Activated CD4-positive, alpha-beta T cell treated with anti-CD3 and anti-CD28 coated beads, Interleukin-2, amount 50 U/mL, for 4 hours (primary cell): ENCODE measurements at regions not wholly inside any gene's neighbourhood (a gene's known extent, or its start where the extent isn't known, plus 50 kb on each side); places are given as distances from the start of the nearest gene placed in this dataset.

Source experiments
- DNase-seq, 2 experiments: peaks; one replicate each; pipeline ENCODE4 v3.0.0-alpha.2; 2020

DNA sequence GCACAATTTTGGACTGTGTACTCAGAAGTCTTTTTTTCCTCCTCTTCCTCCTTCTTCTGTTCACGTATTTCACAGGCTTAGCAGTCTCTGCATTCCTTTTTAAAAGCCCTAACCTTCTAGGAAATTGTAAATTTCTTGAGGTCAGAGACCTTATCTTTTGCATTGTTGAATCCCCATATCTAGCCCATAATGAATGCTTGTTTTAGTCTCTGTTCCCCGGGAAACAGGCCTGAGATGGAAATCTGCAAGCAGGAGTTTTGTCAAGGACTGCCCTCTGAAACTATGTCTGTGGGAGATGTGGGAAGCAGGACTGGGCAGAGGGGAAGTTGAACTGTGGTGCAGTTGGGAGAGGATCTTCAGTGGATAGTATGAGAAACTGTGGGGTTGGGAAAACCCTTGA, 272.2 kb upstream of the DAB1 start:
- DNase-seq: no peak

DNA sequence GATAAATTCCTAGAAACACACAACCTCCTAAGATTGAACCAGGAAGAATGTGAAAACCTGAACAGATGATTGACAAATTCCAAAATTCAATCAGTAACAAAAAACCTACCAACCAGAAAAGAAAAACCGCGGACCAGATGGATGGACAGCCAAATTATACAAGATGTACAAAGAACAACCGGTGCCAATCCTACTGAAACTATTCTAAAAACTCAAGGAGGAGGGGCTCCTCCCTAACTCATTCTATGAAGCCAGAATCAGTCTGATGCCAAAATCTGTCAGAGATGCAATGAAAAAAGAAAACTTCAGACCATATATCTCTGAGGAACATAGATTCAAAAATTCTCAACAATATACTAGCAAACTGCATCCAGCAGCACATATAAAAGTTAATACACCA, 262.4 kb upstream of the DAB1 start:
- DNase-seq: no peak

DNA sequence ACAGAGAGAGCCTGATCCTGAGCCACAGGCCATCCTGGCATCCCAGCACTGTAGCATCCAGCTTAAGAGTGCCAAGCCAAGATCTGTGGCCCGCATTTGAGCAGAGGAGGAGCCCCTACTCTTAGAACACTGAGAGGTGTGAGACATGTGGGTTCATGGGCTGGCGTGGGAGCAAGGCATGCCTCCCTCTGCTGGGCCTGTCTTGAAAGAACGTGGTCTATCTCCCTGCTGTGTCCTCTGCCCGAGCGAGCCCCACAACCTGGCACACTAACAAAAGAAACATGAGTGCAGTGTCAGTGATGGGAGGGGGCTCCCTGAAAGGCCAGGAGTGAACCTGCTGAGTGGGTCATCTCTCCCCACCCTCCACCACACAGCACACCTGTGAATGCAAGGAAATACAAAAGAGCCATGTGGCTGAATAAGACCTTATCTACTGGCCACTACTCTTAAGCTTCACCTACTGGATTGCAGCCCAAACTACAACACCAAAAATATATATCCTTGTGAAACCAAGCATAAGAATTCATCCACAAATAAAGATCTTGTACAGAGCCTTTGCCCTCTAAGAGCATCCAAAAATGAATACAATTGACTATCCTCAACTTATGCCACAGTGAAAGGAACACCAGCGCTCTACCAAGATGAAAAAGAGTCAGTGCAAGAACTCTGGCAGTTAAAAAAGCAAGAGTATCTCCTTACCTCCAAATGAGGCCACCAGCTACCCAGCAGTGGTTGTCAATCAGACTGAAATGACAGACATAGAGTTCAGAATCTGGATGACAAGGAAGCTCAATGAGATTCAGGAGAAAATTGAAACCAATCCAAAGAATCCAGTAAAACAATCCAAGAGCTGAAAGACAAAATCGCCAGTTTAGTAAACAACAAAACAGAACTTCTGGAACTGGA, 259.4 kb upstream of the DAB1 start:
- no peak for DNase-seq

DNA sequence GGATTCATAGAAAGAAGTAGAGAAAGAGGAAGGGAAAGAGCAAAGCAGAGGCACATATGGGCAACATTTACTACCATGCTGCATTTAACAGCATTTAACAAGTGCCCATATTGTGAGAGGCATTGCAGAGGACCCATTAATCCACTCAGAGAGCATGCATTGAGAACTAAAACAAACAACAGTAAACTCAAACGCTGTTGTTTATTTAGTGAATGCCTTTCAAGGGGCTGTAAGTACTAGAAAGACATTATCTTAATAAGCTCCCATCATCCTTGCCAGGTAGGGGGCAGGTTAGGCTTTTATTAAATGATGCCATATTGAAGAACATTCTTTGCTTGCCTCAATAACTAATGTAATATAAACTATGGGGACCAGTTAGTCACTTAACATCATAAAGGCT, 254.3 kb upstream of the DAB1 start:
- no peak for DNase-seq

DNA sequence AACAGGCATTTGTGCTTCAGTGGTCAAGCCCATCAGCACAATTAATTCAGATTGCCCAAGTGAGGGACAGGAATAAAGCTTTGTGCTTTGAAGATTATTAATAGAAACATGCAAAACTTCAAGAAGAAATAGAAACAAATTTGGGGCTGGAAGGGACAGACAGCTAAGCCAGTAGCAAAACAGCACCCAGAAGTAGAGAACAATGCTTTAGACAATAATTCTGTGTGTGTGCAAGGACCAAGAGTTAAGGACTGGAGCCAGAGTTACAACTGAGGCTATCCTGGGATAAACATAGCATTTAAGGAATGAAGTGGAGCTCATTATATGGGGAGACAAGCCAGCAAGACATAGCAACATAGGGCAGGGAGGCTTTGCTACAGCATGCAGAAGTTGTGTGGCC, 251.9 kb upstream of the DAB1 start:
- no peak for DNase-seq

DNA sequence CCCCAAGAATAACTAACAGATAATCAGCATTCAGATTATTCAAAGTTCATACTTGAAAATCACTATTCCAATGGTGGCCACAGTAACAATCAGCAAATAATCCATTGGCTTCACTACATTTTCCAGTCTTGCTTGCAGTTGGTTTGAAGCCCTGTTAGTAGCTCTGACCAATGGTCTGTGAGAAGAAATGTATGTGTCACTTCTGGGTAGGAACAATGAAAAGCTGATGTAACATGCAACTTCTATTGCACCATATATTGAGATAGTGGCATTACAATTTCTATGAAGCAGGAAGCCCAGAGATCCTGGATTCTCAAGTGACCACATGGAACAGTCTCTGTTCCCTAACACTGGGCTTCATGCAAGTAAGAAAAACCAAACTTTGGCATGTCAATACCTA, 250.9 kb upstream of the DAB1 start:
- DNase-seq: no peak

DNA sequence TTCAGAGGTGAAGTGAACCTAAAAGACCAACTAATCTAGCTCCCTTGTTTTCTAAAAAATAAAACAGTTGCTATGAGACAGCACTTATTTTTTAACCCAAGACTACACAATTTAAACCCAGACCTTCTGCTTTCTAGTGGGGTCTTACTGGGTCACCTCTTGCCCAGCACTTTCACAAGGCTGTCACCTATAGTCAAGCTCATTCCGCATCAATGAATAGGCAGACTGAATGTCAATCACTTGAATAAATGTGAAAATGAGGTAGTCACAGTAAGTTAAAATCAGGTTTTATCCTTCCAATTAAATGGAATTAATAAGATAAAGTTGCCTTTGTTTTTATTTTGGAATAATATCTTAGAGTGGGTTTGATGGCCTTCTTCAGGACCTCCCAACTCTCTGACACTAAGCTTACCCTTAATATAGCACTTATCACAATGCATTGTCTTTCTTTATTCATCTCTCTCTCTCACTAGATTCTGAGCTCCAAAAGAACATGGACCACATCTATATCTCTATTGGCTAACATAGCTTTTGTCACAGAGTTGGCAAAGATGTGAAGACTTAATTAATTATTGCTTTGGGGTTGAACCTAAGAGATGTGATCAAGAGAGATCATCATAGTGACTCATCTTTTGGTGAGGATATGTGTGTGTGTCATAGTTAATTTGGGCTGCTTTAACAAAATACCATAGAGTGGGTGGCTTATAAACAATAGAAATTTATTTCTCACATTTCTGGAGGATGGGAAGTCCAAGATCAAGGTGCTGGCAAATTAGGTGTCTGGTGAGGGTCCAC, 248.7 kb upstream of the DAB1 start:
- DNase-seq: no peak

DNA sequence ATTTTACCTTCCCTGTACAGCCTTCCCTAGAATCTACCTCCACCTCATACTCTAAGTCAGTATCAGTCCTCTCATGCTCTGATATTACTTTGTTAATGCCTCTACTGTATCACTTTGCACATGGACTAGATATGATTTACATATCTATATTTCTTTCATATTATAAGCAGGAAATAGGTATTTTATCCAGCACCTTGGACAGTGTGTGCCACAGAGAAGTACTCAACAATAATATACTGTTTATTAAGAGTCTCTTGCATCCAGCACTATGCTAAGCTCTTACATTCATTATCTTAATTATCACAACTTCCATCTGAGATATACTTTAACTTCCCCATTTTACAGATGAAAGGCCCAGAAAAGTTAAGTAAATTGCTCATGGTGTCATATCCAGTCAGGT, 247.9 kb upstream of the DAB1 start:
- DNase-seq: no peak

DNA sequence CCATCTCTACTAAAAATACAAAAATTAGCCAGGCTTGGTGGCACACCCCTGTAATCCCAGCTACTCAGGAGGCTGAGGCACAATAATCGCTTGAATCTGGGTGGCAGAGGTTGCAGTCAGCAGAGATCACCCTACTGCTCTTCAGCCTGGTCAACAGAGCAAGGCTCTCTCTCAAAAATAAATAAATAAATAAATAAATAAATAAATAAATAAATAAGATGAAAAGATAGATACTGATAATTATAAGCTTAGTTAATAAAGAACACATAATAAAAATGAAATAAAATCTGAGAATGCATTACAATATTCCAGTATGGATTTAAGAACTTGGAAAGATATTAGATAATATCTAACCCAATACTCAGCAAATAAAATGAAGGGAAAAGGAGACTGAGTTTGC, 235.9 kb upstream of the DAB1 start:
- no peak for DNase-seq

DNA sequence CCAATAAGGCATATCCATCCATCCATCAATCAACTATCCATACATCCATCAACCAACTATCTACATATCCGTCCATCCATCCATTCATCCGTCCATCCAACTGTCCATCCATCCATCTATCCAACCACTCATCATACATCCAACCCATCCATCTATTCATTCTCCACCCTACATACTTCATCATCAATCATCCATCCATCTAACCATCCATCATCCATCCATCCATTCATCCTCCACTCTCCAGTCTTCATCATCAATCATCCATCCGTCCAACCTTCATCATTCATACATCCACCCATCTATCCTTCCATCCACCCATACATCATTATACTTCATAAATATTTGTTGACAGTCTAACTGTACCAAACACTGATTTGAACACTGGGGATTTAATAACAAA, 231.3 kb upstream of the DAB1 start:
- no peak for DNase-seq

DNA sequence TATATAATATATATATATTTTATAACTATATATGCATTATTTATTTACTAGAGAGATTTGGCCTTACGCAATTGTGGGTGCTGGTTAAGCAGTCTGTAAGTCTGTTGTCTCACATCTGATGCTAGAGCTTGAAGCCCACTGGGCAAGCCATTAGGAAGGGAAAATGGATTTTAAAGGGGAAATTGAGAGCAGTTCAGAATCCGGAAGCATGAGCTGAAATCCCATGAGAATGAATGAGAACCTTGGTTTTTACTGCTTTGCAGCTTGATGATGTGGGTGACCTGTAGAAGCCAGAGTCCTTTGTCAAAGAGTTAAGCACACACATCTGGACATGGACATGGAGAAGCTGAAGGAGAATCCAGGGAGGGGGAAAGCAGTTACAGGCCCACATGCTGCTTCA, 220.8 kb upstream of the DAB1 start:
- DNase-seq: no peak

DNA sequence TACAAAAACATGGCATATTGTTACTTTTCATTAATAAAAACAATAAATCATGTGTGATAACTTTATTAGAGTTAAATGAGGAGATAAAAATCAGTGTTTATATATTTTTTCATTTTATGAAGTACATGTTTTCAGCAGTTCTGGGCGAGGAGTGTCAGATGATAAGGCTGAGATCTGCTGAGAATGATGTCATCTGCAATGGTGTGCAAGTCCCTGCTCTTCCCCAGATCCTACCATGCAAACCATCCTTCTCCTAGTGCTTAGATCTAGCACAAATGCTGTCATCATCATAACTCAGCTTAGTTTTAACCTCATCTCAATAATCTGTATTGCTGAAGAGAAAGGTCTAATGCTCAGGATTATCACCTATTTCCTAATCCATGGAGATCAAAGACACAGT, 214.4 kb upstream of the DAB1 start:
- DNase-seq: no peak

DNA sequence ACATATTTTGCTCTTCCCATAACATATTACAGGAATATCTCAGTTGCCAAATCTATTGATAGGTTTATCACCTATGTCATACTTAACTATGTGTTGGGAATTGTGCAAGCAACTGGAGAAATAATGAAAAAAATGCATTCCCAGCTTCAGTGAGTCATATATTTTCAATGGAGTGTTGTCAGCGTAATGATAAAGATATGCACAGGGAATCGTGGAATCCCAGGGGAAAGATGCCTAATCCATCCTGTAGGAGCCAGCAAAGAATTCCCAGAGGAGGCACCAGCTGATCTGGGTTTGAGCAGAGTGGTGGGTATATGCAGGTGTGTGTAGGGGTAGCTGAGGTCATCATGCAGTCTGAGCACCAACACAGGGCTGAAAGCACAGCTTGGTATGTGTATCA, 213.3 kb upstream of the DAB1 start:
- no peak for DNase-seq

DNA sequence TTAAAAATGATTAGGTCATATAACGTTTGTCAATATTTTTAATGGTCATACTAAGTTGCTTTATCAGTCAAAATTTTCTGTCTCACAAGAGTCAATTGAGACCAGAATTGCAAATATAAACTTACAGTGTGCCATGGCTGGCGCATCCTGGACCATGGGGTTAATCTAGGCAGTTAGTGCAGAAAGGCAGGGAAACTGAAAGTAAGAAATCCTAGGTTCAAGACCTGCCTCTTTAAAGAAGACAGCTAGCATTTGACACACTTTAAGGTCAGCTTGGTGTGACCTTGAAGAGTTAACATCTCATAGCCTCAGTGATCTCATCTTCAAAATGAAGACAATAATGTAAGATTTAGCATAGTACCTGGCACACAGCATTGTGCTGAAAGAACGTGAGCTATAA, 210.0 kb upstream of the DAB1 start:
- DNase-seq: no peak

DNA sequence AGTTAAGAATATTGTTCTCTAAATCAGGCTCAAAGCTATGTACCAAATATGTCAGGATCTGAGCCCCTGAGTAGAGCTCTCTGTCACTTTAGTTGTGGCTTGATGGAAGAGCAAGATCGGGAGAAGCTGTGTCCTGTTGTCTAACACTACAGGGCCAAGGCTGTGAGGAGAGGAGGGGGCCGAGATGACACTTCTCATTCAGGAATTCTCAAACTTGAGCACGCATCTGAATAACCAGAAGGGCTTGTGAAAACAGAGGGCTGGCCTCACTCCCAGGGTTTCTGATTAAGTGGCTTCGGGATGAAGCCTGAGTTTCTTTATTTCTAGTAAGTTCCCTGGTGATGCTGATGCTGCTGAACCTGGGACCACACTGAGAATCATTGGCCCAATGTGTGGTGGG, 209.2 kb upstream of the DAB1 start:
- no peak for DNase-seq

DNA sequence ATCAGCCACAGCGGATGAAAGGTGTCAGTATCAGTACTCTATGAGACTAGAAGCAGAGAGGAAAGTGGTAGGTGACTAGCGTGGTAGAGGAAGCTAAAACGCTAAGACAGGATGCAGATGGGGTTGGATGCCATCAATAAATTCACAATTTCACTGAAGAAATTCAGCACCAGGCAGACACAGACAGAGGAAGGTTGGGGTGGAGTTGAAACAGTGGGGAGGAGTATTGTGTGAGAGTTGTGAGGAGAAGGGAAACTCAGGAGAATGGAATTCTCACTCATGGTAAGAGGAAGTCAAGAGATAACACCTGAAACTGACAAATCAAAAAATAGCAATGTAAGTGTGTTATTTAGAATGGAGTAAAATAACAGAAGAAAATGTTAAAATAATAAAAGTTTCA, 208.5 kb upstream of the DAB1 start:
- DNase-seq: no peak

DNA sequence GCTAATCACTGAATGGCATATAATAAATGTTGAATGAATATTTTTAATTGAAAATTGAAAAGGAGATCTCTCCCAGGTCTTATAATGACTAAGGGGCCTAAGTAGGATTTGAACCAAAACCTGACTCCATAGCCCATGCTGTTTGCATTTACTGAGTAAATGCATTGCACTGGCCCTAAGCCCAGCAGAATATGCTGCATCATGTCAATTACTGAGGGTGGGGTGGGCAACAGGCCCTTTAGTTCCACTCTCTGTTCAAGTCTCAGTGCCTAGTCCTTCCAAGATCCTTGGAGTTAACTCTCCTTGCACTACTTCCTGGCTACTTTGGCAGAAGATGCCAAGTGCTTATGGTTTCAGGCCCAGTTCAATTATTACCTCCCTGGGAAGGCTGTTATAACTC, 203.8 kb upstream of the DAB1 start:
- no peak for DNase-seq

DNA sequence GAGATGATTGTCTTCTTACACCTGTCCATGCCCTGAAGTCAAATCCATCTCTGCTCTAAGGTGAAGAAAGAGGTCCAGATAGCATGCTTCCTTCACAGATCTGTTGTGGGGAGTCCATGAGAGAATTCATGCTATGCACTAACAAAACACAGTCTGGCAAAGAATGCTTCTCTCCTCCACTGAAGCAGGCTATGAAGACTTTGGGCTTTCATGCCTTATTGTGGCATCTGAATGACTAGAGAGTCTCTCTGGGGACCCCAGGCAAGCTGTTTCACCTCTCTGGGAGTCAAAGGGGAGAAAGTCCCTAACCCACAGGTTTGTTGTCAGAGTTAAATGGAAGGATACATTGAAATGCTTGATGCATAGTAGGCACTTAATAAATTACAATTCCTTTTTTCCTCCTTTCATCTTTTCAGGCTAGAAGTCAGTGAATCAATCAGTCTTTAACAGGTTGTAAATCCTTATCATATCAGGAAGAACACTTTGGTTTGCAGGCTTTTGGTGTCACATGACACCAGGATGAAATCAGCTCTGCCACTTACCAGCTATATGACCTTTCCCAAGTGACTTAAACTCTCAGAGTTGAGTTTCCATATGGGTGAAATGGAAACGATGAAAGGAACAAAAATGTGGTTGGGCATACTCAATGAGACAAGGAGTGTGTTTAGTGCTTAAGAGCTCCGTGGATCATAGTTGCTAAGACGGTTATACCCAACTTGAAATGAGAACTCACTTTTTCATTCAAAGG, 200.1 kb upstream of the DAB1 start:
- no peak for DNase-seq

DNA sequence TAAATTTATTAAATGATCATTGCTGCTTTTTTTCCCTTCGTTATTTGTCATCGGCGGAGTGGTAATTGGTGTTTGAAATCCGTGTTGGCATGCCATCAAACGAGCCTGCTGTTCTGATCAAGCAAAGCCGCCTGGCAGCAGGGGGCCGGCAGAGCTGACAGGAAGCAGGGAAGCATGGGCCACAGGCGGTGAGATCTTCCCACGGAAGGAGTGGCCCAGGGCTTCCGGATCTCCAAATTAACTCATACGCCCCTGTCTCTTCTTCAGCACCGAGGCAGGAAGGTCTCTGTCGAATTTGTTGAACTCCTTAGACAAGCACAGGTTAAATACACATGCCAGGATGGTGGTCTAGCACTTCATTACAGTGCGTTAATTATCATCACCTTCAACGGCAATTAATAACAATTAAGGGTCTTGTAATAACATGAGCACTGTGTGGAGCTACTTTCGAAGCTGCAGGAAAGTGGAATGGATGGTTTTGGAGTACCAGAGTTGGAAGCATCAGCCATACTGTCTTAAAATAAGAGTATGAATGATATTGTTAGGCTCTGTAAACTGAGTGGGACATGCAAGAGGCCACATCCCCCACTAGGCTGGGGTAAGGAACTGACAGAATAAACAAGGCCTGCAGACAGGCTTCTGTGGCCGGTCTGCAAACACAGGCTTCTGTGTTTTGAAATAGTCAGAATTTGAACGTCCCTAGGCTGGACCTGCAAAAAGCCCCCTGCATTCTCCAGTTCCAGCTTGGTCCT, 199.4 kb upstream of the DAB1 start:
- no peak for DNase-seq

DNA sequence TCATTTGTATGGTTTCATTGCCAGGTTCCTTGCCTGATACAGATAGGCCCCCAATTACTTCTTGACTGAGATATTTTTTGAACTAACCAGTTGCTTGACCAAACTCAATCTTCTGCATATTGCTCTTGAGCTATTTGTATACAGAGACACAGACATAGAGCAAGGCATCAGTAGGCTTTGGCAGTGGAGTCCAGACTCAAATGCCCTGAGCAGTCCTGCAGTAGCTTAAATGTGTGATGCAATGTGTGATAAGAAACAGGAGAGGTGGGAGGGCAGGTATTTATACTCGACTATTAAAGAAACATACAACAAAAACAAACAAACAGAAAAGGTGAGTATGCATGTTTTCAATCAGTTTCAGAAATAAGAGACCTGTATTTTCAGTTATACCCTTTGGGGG, 197.9 kb upstream of the DAB1 start:
- no peak for DNase-seq

DNA sequence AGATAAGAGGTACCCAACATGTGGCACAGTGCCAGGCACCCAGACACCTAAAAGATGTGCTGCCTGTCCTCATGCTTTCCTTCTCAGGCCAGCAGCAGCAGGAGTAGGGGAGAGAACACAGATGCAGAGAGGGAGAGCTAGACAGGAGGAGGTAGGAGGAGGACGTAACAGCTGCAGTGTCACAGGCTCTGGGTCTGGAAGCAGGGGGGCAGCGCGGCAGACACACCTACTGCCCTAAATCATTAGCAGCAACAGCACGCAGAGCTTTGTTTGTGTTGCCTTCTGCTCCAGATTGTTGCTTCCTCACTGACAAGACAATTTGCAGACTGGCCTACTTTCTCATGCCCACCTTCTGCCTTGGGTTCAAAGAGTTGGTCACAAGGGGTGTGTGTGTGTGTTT, 196.7 kb upstream of the DAB1 start:
- no peak for DNase-seq

DNA sequence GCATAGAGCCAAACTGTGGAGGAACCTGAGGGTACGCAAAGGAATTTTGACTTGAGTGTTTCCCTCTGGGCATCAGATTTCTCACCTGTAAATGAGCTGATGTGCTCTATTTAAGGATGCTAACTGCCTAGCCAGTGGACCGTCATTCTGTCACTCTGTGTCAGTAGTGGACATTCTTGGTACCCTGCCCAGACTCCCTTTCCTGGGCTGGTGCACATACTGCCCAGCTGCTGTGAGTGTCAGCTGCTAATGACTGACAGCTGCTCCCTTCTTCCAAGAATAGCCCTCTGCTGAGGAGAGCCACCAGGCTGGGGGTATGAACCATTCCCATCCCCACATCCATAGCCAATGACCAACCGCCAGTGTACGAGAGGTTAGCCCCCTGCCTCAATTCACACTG, 193.1 kb upstream of the DAB1 start:
- no peak for DNase-seq

DNA sequence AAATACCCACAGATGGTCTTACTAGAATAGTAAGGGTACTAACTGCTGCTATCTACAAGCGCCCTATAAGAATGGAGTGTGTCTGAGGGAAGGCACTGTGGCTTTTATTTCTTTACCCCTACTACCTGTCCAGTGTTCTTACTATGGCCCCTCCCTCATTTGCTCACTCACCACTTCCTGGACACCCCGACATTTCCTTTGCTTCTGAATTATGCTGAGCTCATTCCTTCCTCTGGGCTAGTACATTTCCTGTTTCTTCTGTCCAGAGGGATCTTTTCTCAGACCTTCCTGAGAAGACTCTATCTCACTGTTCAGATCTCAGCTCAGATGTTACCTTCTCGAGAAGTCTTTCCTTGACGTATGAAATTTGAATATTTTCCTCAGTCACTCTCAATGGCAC, 192.1 kb upstream of the DAB1 start:
- DNase-seq: no peak
